Loucy (cell line): ENCODE measurements at regions not wholly inside any gene's neighbourhood (a gene's known extent, or its start where the extent isn't known, plus 50 kb on each side); places are given as distances from the start of the nearest gene placed in this dataset.

Source experiments
- H2AFZ ChIP-seq: fragments of 200-600 bp; sonication (generic); 2 replicates; pipeline ENCODE4 v1.6.0; 2016; ENCODE audit warnings: antibody characterized with exemption, mild to moderate bottlenecking, low read length, moderate library complexity
- H3F3A ChIP-seq: fragments of 200-600 bp; 2 replicates; pipeline ENCODE4 v1.6.0; 2016; ENCODE audit warnings: antibody characterized with exemption, low read depth, mild to moderate bottlenecking
- H3K27me3 ChIP-seq: fragments of 200-600 bp; sonication (generic); 2 replicates; pipeline ENCODE4 v1.6.1; 2014; ENCODE audit warnings: low read length, mild to moderate bottlenecking; ENCODE audit not compliant: insufficient read depth, poor library complexity, severe bottlenecking
- H3K36me3 ChIP-seq: fragments of 200-600 bp; sonication (generic); 2 replicates; pipeline ENCODE4 v1.6.1; 2016; ENCODE audit warnings: low read length; ENCODE audit not compliant: insufficient read depth
- H3K4me1 ChIP-seq: fragments of 200-600 bp; sonication (generic); 2 replicates; pipeline ENCODE4 v1.5.1; 2014; ENCODE audit warnings: low read length, mild to moderate bottlenecking; ENCODE audit not compliant: insufficient read depth, poor library complexity, severe bottlenecking
- H3K4me2 ChIP-seq: fragments of 200-600 bp; sonication (generic); 2 replicates; pipeline ENCODE4 v1.6.0; 2014; ENCODE audit warnings: antibody characterized with exemption, low read length, low read depth, mild to moderate bottlenecking; ENCODE audit not compliant: poor library complexity, severe bottlenecking
- H3K4me3 ChIP-seq: fragments of 200-600 bp; sonication (generic); 2 replicates; pipeline ENCODE4 v1.5.1; 2014; ENCODE audit warnings: low read length, mild to moderate bottlenecking, mixed read lengths; ENCODE audit not compliant: poor library complexity, severe bottlenecking
- H3K79me2 ChIP-seq: fragments of 200-600 bp; sonication (generic); 2 replicates; pipeline ENCODE4 v1.6.1; 2014; ENCODE audit warnings: low read length; ENCODE audit not compliant: insufficient read depth
- H3K9ac ChIP-seq: fragments of 200-600 bp; sonication (generic); 2 replicates; pipeline ENCODE4 v1.6.0; 2014; ENCODE audit warnings: mild to moderate bottlenecking, low read depth, low read length, moderate library complexity; ENCODE audit not compliant: poor library complexity, severe bottlenecking
- H3K9me2 ChIP-seq: fragments of 200-600 bp; sonication (generic); replicated peaks from 2 replicates; pipeline ENCODE4 v1.6.1; 2016; ENCODE audit warnings: low read depth, low read length, mixed read lengths
- H3K9me3 ChIP-seq: fragments of 200-600 bp; sonication (generic); 2 replicates; pipeline ENCODE4 v1.6.1; 2014; ENCODE audit warnings: mild to moderate bottlenecking, antibody characterized with exemption, low read length, low read depth; ENCODE audit not compliant: insufficient read depth
- H4K20me1 ChIP-seq: fragments of 200-600 bp; sonication (generic); 2 replicates; pipeline ENCODE4 v1.6.0; 2014; ENCODE audit warnings: antibody characterized with exemption, low read length, mild to moderate bottlenecking; ENCODE audit not compliant: insufficient read depth, poor library complexity, severe bottlenecking
- EZH2phosphoT487 ChIP-seq: fragments of 200-600 bp; IDR thresholded peaks from 2 replicates; pipeline ENCODE4 v1.6.1; 2018; ENCODE audit warnings: antibody characterized with exemption, mild to moderate bottlenecking, moderate library complexity, borderline replicate concordance
- TF ChIP-seq, protein P1 (sequence below): fragments of 200-600 bp; sonication (generic); conservative IDR thresholded peaks from 2 replicates; pipeline ENCODE4 v1.5.1; 2014; ENCODE audit warnings: mild to moderate bottlenecking, antibody characterized with exemption, low read length

GRCh38 chr21:41668051-41668541, 98.8 kb downstream of the RIPK4 start:
- Histone ChIP-seq H2AFZ (no peak overlapping the region), H3K9ac (no peak overlapping the region), H3K4me2 (no peak overlapping the region), H3K4me1 (peaks cover 14% of the 10 kb centered on the region), H3K4me3 (no peak overlapping the region), H3K9me2 (no peaks in the 10 kb centered on the region), H3K36me3 (no peaks in the 10 kb centered on the region), H3K27me3 (no peaks in the 10 kb centered on the region), H3K79me2 (no peaks in the 10 kb centered on the region), H3K9me3 (no peaks in the 10 kb centered on the region), H3F3A (no peaks in the 10 kb centered on the region), H4K20me1 (no peaks in the 10 kb centered on the region)
- no peak for TF ChIP-seq EZH2phosphoT487
- TF ChIP-seq, protein P1, sequence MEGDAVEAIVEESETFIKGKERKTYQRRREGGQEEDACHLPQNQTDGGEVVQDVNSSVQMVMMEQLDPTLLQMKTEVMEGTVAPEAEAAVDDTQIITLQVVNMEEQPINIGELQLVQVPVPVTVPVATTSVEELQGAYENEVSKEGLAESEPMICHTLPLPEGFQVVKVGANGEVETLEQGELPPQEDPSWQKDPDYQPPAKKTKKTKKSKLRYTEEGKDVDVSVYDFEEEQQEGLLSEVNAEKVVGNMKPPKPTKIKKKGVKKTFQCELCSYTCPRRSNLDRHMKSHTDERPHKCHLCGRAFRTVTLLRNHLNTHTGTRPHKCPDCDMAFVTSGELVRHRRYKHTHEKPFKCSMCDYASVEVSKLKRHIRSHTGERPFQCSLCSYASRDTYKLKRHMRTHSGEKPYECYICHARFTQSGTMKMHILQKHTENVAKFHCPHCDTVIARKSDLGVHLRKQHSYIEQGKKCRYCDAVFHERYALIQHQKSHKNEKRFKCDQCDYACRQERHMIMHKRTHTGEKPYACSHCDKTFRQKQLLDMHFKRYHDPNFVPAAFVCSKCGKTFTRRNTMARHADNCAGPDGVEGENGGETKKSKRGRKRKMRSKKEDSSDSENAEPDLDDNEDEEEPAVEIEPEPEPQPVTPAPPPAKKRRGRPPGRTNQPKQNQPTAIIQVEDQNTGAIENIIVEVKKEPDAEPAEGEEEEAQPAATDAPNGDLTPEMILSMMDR, result no peak

DNA sequence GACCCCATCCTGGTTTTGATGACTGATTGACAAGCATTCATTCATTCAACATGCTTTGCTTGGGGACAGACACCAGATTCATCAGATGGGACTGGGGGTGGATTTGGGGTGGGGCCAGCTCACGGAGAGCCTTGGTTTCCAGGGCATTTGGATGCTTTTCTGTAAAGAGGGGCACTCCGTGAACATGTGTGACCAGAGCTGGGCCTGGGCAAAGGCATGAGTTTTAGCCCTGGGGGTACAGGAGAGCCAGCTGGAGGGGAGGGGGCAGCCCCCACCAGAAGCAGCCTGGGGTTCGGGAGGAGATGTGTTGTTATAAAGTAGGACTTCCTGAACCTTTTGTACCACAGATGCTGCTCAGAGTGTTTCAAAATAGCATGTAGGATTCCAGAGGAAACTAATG, 99.7 kb downstream of the RIPK4 start:
- Histone ChIP-seq H3F3A (no peaks in the 10 kb centered on the region), H3K4me2 (no peak overlapping the region), H2AFZ (no peak overlapping the region), H3K36me3 (no peaks in the 10 kb centered on the region), H3K9ac (no peak overlapping the region), H3K4me1 (peaks cover 9% of the 10 kb centered on the region), H3K79me2 (no peaks in the 10 kb centered on the region), H3K9me2 (no peaks in the 10 kb centered on the region), H3K27me3 (no peaks in the 10 kb centered on the region), H3K4me3 (no peak overlapping the region), H4K20me1 (no peaks in the 10 kb centered on the region), H3K9me3 (no peaks in the 10 kb centered on the region)
- TF ChIP-seq, protein P1, result no peak
- TF ChIP-seq EZH2phosphoT487, result no peak

- Histone ChIP-seq H3K4me2 (no peak overlapping the region), H3K9me3 (no peaks in the 10 kb centered on the region), H3F3A (no peaks in the 10 kb centered on the region), H4K20me1 (no peaks in the 10 kb centered on the region), H3K9me2 (no peaks in the 10 kb centered on the region), H3K4me1 (peaks cover 4% of the 10 kb centered on the region), H3K36me3 (no peaks in the 10 kb centered on the region), H3K79me2 (no peaks in the 10 kb centered on the region), H3K9ac (no peak overlapping the region), H2AFZ (no peak overlapping the region), H3K27me3 (no peaks in the 10 kb centered on the region), H3K4me3 (no peak overlapping the region)
- TF ChIP-seq, protein P1, result no peak
- TF ChIP-seq EZH2phosphoT487, result no peak
These were observed 100.2 kb downstream of the RIPK4 start for GRCh38 chr21:41666641-41667081.
